MM.1S (cell line): ENCODE measurements at regions not wholly inside any gene's neighbourhood (a gene's known extent, or its start where the extent isn't known, plus 50 kb on each side); places are given as distances from the start of the nearest gene placed in this dataset.
"Not testable (repeated sequence)": the region's sequence is repeated elsewhere in the genome, so short reads cannot be mapped to it uniquely, and the experiment has no call there.

ENCODE experiments used
- DNase-seq: peaks from one replicate; pipeline ENCODE4 v3.0.0-alpha.2; 2015
- H2AFZ ChIP-seq: fragments of 300-600 bp; sonication (generic); 2 replicates; pipeline ENCODE4 v1.6.0; 2016; ENCODE audit warnings: antibody characterized with exemption, low read length
- H3F3A ChIP-seq: fragments of 300-600 bp; sonication (generic); 2 replicates; pipeline ENCODE4 v1.6.1; 2016; ENCODE audit warnings: mild to moderate bottlenecking, antibody characterized with exemption, low read length, moderate library complexity, mixed read lengths; ENCODE audit not compliant: insufficient read depth
- H3K27ac ChIP-seq: fragments of 300-600 bp; sonication (generic); 2 replicates; pipeline ENCODE4 v1.5.1; 2016; ENCODE audit warnings: mild to moderate bottlenecking, low read length
- H3K27me3 ChIP-seq: fragments of 300-600 bp; sonication (generic); replicated peaks from 2 replicates; pipeline ENCODE4 v1.6.0; 2016; ENCODE audit warnings: low read length; ENCODE audit not compliant: insufficient read depth
- H3K36me3 ChIP-seq: fragments of 300-600 bp; sonication (generic); replicated peaks from 2 replicates; pipeline ENCODE4 v1.6.1; 2016; ENCODE audit warnings: mild to moderate bottlenecking, low read length, mixed read lengths; ENCODE audit not compliant: insufficient read depth
- H3K4me1 ChIP-seq: fragments of 300-600 bp; sonication (generic); 2 replicates; pipeline ENCODE4 v1.6.1; 2016; ENCODE audit warnings: low read length, mixed read lengths
- H3K4me2 ChIP-seq: fragments of 300-600 bp; sonication (generic); 2 replicates; pipeline ENCODE4 v1.6.0; 2016; ENCODE audit warnings: low read depth, low read length
- H3K4me3 ChIP-seq: fragments of 300-600 bp; sonication (generic); 2 replicates; pipeline ENCODE4 v1.5.1; 2016; ENCODE audit warnings: low read length, mixed read lengths
- H3K79me2 ChIP-seq: fragments of 300-600 bp; sonication (generic); 2 replicates; pipeline ENCODE4 v1.6.1; 2016; ENCODE audit warnings: mixed run types, low read length, mixed read lengths
- H3K9ac ChIP-seq: fragments of 300-600 bp; sonication (generic); 2 replicates; pipeline ENCODE4 v1.6.1; 2016; ENCODE audit warnings: low read length, mixed read lengths
- H3K9me2 ChIP-seq: fragments of 300-600 bp; sonication (generic); replicated peaks from 2 replicates; pipeline ENCODE4 v1.6.1; 2016; ENCODE audit warnings: mild to moderate bottlenecking, low read length, mixed read lengths; ENCODE audit not compliant: insufficient read depth
- H3K9me3 ChIP-seq: fragments of 300-600 bp; sonication (generic); replicated peaks from 2 replicates; pipeline ENCODE4 v1.6.1; 2016; ENCODE audit warnings: mild to moderate bottlenecking, low read length, mixed read lengths; ENCODE audit not compliant: insufficient read depth
- H4K20me1 ChIP-seq: fragments of 300-600 bp; sonication (generic); 2 replicates; pipeline ENCODE4 v1.6.1; 2016; ENCODE audit warnings: mild to moderate bottlenecking, low read length, moderate library complexity, mixed read lengths; ENCODE audit not compliant: insufficient read depth
- CTCF ChIP-seq: fragments of 300-600 bp; sonication (generic); IDR thresholded peaks from 2 replicates; pipeline ENCODE4 v1.5.1; 2016; ENCODE audit warnings: antibody characterized with exemption, low read length, mixed read lengths
- EZH2 ChIP-seq: fragments of 300-600 bp; sonication (generic); optimal IDR thresholded peaks from 2 replicates; pipeline ENCODE3; 2017; ENCODE audit warnings: low read depth, mild to moderate bottlenecking, antibody characterized with exemption, low read length, mixed read lengths
- EZH2phosphoT487 ChIP-seq: fragments of 300-600 bp; sonication (generic); IDR thresholded peaks from 2 replicates; pipeline ENCODE4 v1.6.1; 2018; ENCODE audit warnings: antibody characterized with exemption, low read length

- Histone ChIP-seq H2AFZ (no peak overlapping the region), H3K27ac (no peak overlapping the region), H3F3A (no peaks in the 10 kb centered on the region), H3K4me3 (no peak overlapping the region), H3K79me2 (no peaks in the 10 kb centered on the region), H3K9ac (no peak overlapping the region), H3K27me3 (no peaks in the 10 kb centered on the region), H3K4me2 (no peak overlapping the region), H3K36me3 (no peaks in the 10 kb centered on the region), H4K20me1 (no peaks in the 10 kb centered on the region), H3K9me3 (no peaks in the 10 kb centered on the region), H3K9me2 (no peaks in the 10 kb centered on the region), H3K4me1 (no peaks in the 10 kb centered on the region)
- DNase-seq = no peak
- TF ChIP-seq EZH2 (no peak), CTCF (no peak), EZH2phosphoT487 (no peak)
Observed at GRCh38 chrX:3520458-3520857, 174.0 kb upstream of the MXRA5 start.

- H4K20me1 ChIP-seq, H3K27ac ChIP-seq, H3K9me2 ChIP-seq, H3K9me3 ChIP-seq, H3K4me3 ChIP-seq, H2AFZ ChIP-seq, H3K4me2 ChIP-seq, H3F3A ChIP-seq, DNase-seq, H3K79me2 ChIP-seq, H3K9ac ChIP-seq, H3K36me3 ChIP-seq, H3K27me3 ChIP-seq, H3K4me1 ChIP-seq: not testable (repeated sequence)
Observed at GRCh38 chrX:3519384-3519783, 172.9 kb upstream of the MXRA5 start.

GRCh38 chrX:3518870-3519269 lies 172.4 kb upstream of the MXRA5 start:
- no peak overlapping the region for H3K27ac ChIP-seq
- no peaks in the 10 kb centered on the region for H3K9me2 ChIP-seq
- no peaks in the 10 kb centered on the region for H3K4me1 ChIP-seq
- DNase-seq = no peak
- H3F3A ChIP-seq = no peaks in the 10 kb centered on the region
- no peaks in the 10 kb centered on the region for H3K27me3 ChIP-seq
- no peak overlapping the region for H3K9ac ChIP-seq
- H3K36me3 ChIP-seq = no peaks in the 10 kb centered on the region
- no peaks in the 10 kb centered on the region for H3K79me2 ChIP-seq
- H3K4me3 ChIP-seq = no peak overlapping the region
- H2AFZ ChIP-seq = no peak overlapping the region
- H3K9me3 ChIP-seq = no peaks in the 10 kb centered on the region
- H4K20me1 ChIP-seq = no peaks in the 10 kb centered on the region
- TF ChIP-seq EZH2 (no peak), CTCF (no peak), EZH2phosphoT487 (no peak)
- H3K4me2 ChIP-seq = no peak overlapping the region

GRCh38 chrX:3516051-3516541 lies 169.6 kb upstream of the MXRA5 start:
- no peak for DNase-seq
- H3K9me2 ChIP-seq = no peaks in the 10 kb centered on the region
- H3K79me2 ChIP-seq = no peaks in the 10 kb centered on the region
- no peaks in the 10 kb centered on the region for H3F3A ChIP-seq
- H4K20me1 ChIP-seq = no peaks in the 10 kb centered on the region
- no peaks in the 10 kb centered on the region for H3K36me3 ChIP-seq
- H3K4me1 ChIP-seq = no peaks in the 10 kb centered on the region
- H3K4me3 ChIP-seq = no peak overlapping the region
- H3K9ac ChIP-seq = no peak overlapping the region
- no peaks in the 10 kb centered on the region for H3K9me3 ChIP-seq
- no peak overlapping the region for H2AFZ ChIP-seq
- H3K4me2 ChIP-seq = no peak overlapping the region
- no peak overlapping the region for H3K27ac ChIP-seq
- no peak for TF ChIP-seq EZH2phosphoT487
- no peak for TF ChIP-seq EZH2
- no peak for TF ChIP-seq CTCF
- no peaks in the 10 kb centered on the region for H3K27me3 ChIP-seq
